Endodermal cell (in vitro differentiated cells): ENCODE measurements at regions not wholly inside any gene's neighbourhood (a gene's known extent, or its start where the extent isn't known, plus 50 kb on each side); places are given as distances from the start of the nearest gene placed in this dataset.
"Not testable (repeated sequence)": the region's sequence is repeated elsewhere in the genome, so short reads cannot be mapped to it uniquely, and the experiment has no call there.

Experiments used
- DNase-seq: peaks from one replicate; pipeline ENCODE4 v3.0.0-alpha.2; 2017
- H3K27ac ChIP-seq: 2 replicates; pipeline ENCODE4 v1.5.1; 2013; ENCODE audit warnings: mild to moderate bottlenecking, low read depth, low read length, moderate library complexity
- H3K27me3 ChIP-seq: 2 replicates; pipeline ENCODE4 v1.6.1; 2013; ENCODE audit warnings: mild to moderate bottlenecking, low read length, moderate library complexity; ENCODE audit not compliant: insufficient read depth, control insufficient read depth, poor library complexity, severe bottlenecking
- H3K36me3 ChIP-seq: 2 replicates; pipeline ENCODE4 v1.7.0; 2013; ENCODE audit warnings: mild to moderate bottlenecking, low read length, moderate library complexity; ENCODE audit not compliant: control insufficient read depth, insufficient read depth
- H3K4me1 ChIP-seq: one replicate; pipeline ENCODE4 v1.7.0; 2013; ENCODE audit warnings: low read length; ENCODE audit not compliant: control insufficient read depth, insufficient read depth
- H3K4me3 ChIP-seq: 2 replicates; pipeline ENCODE4 v1.5.1; 2013; ENCODE audit warnings: mild to moderate bottlenecking, low read length, moderate library complexity
- H3K9ac ChIP-seq: 2 replicates; pipeline ENCODE4 v1.6.1; 2013; ENCODE audit warnings: mild to moderate bottlenecking, low read length, moderate library complexity; ENCODE audit not compliant: poor library complexity, severe bottlenecking; ENCODE audit errors: extremely low read depth
- H3K9me3 ChIP-seq: 2 replicates; pipeline ENCODE4 v1.6.1; 2013; ENCODE audit warnings: mild to moderate bottlenecking, low read length, moderate library complexity; ENCODE audit not compliant: control insufficient read depth
- H3K27ac Mint-ChIP-seq: 2 replicates; pipeline ENCODE4 v1.8.0; 2020; ENCODE audit warnings: mixed read lengths
- H3K27me3 Mint-ChIP-seq: 2 replicates; pipeline ENCODE4 v1.8.0; 2021; ENCODE audit warnings: mild to moderate bottlenecking, mixed read lengths; ENCODE audit not compliant: insufficient read depth
- H3K36me3 Mint-ChIP-seq: 2 replicates; pipeline ENCODE4 v1.8.0; 2020; ENCODE audit warnings: low read depth, mixed read lengths
- H3K4me1 Mint-ChIP-seq: 2 replicates; pipeline ENCODE4 v1.8.0; 2020; ENCODE audit warnings: mixed read lengths
- H3K4me3 Mint-ChIP-seq: 2 replicates; pipeline ENCODE4 v1.8.0; 2020; ENCODE audit warnings: mild to moderate bottlenecking, moderate library complexity, mixed read lengths
- H3K9me3 Mint-ChIP-seq: 2 replicates; pipeline ENCODE4 v1.8.0; 2020; ENCODE audit warnings: mild to moderate bottlenecking, mixed read lengths
- WGBS, 2 experiments: methylation state at CpG; one replicate each; pipeline versions ENCODE4 v1.1.5 to v1.1.7; 2013; ENCODE audit warnings: missing lambda C conversion rate in 2 of 2, mixed read lengths in 1 of 2; ENCODE audit not compliant: insufficient coverage in 1 of 2, insufficient read length in 1 of 2; 5-methylcytosine and 5-hydroxymethylcytosine counted together

DNA sequence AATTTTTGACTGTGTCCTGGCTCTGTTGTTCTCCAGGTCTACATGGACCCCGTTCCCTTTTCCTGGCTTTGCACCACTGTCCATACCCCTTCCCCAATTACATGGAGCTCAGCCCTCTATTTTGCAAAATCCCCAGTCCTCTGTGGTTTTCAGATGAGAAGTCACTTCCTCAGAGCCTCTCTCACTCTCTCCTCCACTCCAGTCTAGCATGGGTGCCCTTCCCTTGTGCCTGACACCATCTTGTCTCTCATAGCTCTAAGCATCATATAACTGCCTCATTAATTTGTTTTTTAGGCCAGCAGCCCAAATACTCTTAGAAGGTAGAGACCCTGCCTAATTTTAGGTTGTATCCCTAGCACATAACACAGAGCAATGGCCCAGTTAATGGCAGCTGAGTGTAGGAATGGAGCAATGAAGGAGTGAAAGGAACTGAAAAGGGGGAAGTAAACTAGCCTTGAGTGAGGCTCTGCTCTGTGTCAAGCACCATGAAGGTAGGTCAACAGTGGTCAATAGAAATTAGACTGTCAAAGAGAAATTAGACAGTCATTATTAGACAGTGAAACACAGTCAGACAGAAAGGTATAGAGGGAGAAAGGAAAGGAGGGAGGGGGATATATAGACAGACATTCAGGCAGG is 97.7 kb downstream of the ARHGAP11B start:
- Histone ChIP-seq H3K36me3 (peaks cover 16% of the 10 kb centered on the region), H3K9me3 (peaks cover 13% of the 10 kb centered on the region)
- H3K4me1 Mint-ChIP-seq, H3K4me3 ChIP-seq, H3K4me3 Mint-ChIP-seq, H3K27ac ChIP-seq, H3K27me3 Mint-ChIP-seq, H3K27ac Mint-ChIP-seq, H3K4me1 ChIP-seq, H3K27me3 ChIP-seq, H3K9ac ChIP-seq, DNase-seq: not testable (repeated sequence)
- peaks cover 48% of the 10 kb centered on the region for H3K36me3 Mint-ChIP-seq
- peaks cover 13% of the 10 kb centered on the region for H3K9me3 Mint-ChIP-seq
- WGBS, 2 experiments, result 100% methylated on average over 1 of the region's 1 CpG

DNA sequence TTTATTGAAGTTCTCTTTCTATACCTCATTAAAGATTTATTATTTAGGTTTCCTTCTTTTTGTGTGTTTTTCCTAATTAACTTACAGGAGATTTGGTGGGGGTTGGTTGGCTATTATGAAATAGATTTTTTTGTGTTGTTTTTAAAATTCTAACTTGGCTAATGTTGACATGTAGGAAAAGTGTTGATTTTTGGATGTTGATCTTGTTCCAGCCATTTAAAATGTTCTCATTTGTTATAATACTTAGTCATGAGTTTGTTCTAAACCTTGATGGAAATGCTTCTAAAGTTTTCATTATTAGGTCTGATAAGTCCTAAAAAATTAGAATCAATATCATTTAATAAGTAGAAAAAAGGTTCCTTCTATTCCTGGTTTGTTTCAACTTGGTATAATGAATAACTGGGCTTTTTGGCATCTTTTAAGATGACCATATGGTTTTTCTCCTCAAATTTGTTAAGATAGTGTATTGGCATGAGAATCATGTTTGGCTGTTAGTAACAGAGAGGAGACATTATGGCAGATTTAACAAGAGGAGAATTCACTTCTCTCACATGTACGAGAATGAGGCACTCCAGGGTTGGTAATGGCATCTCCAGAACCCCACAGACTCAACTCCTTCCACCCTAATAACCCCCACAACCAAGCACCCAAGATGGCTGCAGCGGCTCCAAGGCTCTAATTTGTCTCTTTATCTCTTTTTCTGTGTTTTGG is 104.1 kb downstream of the ARHGAP11B start:
- not testable (repeated sequence) for DNase-seq, H3K27ac Mint-ChIP-seq, H3K27ac ChIP-seq, H3K4me3 Mint-ChIP-seq, H3K27me3 Mint-ChIP-seq, H3K27me3 ChIP-seq, H3K9ac ChIP-seq, H3K4me1 Mint-ChIP-seq, H3K4me3 ChIP-seq, H3K4me1 ChIP-seq
- Histone ChIP-seq H3K36me3 (peaks cover 33% of the 10 kb centered on the region), H3K9me3 (peaks cover 13% of the 10 kb centered on the region)
- WGBS, 2 experiments, result 83% methylated on average over 2 of the region's 2 CpGs; no CpG with 5 or more reads in 1 of the 2 experiments
- Mint-ChIP-seq H3K9me3 (peaks cover 20% of the 10 kb centered on the region), H3K36me3 (peaks cover 62% of the 10 kb centered on the region)

DNA sequence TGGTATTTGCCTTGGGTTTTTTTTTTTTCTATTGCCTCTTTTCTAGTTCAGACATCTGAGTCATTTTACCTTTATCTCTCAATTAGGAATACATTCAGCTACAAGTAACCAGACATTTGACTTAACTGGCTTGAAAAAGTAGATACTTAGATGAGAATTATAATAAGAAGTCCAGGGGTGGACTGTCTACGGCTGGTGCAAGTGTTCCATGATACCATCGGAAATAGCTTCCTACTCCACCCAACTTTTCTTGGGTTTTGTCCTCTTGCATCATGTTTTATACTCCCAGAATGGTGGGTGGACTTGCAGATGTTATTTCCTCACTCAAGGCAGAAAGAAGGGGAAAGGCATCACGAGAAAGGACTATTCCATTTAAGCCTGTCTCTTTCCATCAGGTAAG is 104.7 kb downstream of the ARHGAP11B start:
- peaks cover 36% of the 10 kb centered on the region for H3K36me3 ChIP-seq
- not testable (repeated sequence) for H3K4me3 ChIP-seq, H3K4me1 ChIP-seq, H3K4me1 Mint-ChIP-seq, DNase-seq, H3K27ac Mint-ChIP-seq, H3K27me3 ChIP-seq, H3K27me3 Mint-ChIP-seq, H3K9ac ChIP-seq, H3K27ac ChIP-seq, H3K4me3 Mint-ChIP-seq
- H3K9me3 Mint-ChIP-seq, result peaks cover 22% of the 10 kb centered on the region
- peaks cover 61% of the 10 kb centered on the region for H3K36me3 Mint-ChIP-seq
- 94% methylated on average over 3 of the region's 3 CpGs; no CpG with 5 or more reads in 1 of the 2 experiments for WGBS, 2 experiments
- peaks cover 13% of the 10 kb centered on the region for H3K9me3 ChIP-seq

DNA sequence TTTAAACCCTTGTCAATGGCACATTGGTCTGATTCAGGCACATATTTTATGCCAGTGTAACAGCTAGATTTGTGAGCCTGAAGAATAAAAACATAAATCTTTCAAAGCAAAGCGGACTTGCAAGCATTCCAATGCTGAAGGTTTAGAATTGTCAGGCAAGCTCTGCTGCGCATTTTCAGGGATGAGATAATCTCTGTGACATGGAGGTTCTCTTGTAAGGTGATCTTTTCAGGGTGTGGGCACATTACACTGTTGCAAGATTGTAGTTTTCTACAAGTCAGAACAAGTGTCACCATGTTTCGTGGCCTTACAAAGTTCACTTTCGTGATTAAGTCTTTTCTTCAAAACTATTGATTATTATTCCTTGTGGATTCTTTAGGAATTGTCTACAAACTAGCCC is 106.2 kb downstream of the ARHGAP11B start:
- H3K9ac ChIP-seq, H3K4me1 ChIP-seq, DNase-seq, H3K27me3 Mint-ChIP-seq, H3K4me3 Mint-ChIP-seq, H3K27me3 ChIP-seq, H3K4me3 ChIP-seq, H3K9me3 ChIP-seq, H3K27ac Mint-ChIP-seq, H3K27ac ChIP-seq: not testable (repeated sequence)
- peaks cover 66% of the 10 kb centered on the region for H3K36me3 Mint-ChIP-seq
- H3K36me3 ChIP-seq, result peaks cover 31% of the 10 kb centered on the region
- peaks cover 16% of the 10 kb centered on the region for H3K9me3 Mint-ChIP-seq
- H3K4me1 Mint-ChIP-seq, result peaks cover 14% of the 10 kb centered on the region
- 98 to 100% methylated on average over 3 to 4 of the region's 4 CpGs for WGBS, 2 experiments

DNA sequence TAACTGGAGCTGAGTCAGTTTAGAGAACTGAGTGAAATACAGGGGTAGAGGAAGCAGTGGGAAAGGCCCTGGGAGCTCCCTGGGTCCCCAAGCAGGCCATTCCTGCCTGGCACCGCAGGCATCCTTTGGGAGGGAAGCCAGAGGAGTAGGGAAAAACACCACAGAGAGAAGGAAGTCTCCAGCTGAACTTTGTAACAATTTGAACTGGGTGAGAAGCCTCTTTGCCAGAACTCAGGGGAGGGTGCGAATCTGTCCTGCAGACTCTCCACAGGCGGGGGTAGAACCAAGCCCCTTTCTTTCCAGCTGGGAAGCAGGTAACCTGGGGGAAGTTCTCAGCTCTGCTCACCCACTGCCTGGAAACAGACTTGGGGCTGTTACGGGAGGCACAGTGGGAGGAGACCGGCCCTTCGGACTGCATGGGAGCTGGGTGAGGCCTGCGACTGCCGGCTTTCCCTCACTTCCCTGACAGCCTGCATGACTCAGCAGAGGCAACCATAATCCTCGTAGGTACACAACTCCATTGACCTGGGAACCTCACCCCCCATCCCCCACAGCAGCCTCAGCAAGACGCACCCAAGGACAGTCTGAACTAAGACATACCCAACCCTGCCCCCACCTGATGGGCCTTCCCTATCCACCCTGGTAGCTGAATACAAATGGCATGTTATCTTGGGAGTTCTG is 110.1 kb downstream of the ARHGAP11B start:
- peak overlapping the region; percentile 90 for H3K27ac Mint-ChIP-seq
- not testable (repeated sequence) for H3K4me3 Mint-ChIP-seq, H3K4me1 Mint-ChIP-seq, H3K9me3 ChIP-seq, H3K27ac ChIP-seq, H3K27me3 ChIP-seq, H3K27me3 Mint-ChIP-seq, H3K4me3 ChIP-seq, H3K9ac ChIP-seq, H3K4me1 ChIP-seq
- 93% methylated on average over 10 of the region's 10 CpGs; no CpG with 5 or more reads in 1 of the 2 experiments for WGBS, 2 experiments
- peaks cover 25% of the 10 kb centered on the region for H3K36me3 ChIP-seq
- H3K9me3 Mint-ChIP-seq, result peaks cover 22% of the 10 kb centered on the region
- H3K36me3 Mint-ChIP-seq, result peaks cover 73% of the 10 kb centered on the region
- DNase-seq, result peak; percentile 56

DNA sequence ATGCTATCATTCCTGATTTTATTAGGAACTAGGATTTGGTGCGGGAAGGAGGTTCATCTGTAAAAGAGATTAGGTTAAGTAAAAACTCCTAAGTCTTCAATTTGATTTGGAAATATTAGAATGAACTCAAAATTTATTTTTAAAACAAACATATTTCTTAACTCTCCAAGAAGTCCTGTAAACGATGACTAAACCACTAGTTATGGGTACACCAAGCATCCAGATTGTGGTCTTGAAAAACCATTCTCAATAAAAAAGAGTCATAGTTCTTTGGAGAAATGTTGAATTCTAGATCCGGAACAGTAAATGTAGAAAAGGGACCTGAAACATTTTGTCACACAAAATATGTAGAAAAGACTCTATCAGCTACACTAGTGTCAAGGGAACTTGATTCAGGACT is 116.9 kb downstream of the ARHGAP11B start:
- Mint-ChIP-seq H3K36me3 (peaks cover 36% of the 10 kb centered on the region), H3K9me3 (peaks cover 14% of the 10 kb centered on the region)
- not testable (repeated sequence) for H3K4me3 ChIP-seq, H3K4me3 Mint-ChIP-seq, H3K27me3 ChIP-seq, H3K4me1 ChIP-seq, H3K27ac Mint-ChIP-seq, H3K27me3 Mint-ChIP-seq, H3K27ac ChIP-seq, H3K36me3 ChIP-seq, H3K4me1 Mint-ChIP-seq, H3K9me3 ChIP-seq, H3K9ac ChIP-seq, DNase-seq
- WGBS, 2 experiments, result 100% methylated on average over 2 of the region's 3 CpGs; no CpG with 5 or more reads in 1 of the 2 experiments
